Esophagus squamous epithelium (tissue), 4 donors: ENCODE measurements at regions not wholly inside any gene's neighbourhood (a gene's known extent, or its start where the extent isn't known, plus 50 kb on each side); places are given as distances from the start of the nearest gene placed in this dataset.

Source experiments
- CTCF ChIP-seq, 6 experiments: fragments of 450-650 bp in 4 of 6; fragments of 200-600 bp in 2 of 6; sonication (generic) in 2 of 6; IDR thresholded peaks; one replicate each; pipeline ENCODE4 v1.5.1; 2016 to 2019; ENCODE audit warnings: antibody characterized with exemption in 6 of 6, mild to moderate bottlenecking in 4 of 6, moderate library complexity in 4 of 6
- POLR2A ChIP-seq, 4 donors: fragments of 450-650 bp; IDR thresholded peaks; one replicate each; pipeline ENCODE4 v1.6.1; 2017; ENCODE audit warnings: antibody characterized with exemption in 4 of 4, mild to moderate bottlenecking in 4 of 4, moderate library complexity in 3 of 4

GRCh38 chr6:28771401-28772267, 152.2 kb downstream of the TRIM27 start:
- TF ChIP-seq POLR2A (IDR thresholded peaks at IDR 0.05) (no peak), CTCF (IDR thresholded peaks at IDR 0.05) (no peak)
